Motor neuron (in vitro differentiated cells): ENCODE measurements at regions not wholly inside any gene's neighbourhood (a gene's known extent, or its start where the extent isn't known, plus 50 kb on each side); places are given as distances from the start of the nearest gene placed in this dataset.

Experiments used
- ATAC-seq, 8 experiments: fragments of 200-7000 bp; cut with Tn5 transposase; replicated peaks in 6 of 8; 2 replicates each; pipeline ENCODE4 v1.8.0; 2021; ENCODE audit warnings: mild to moderate bottlenecking in 8 of 8, moderate library complexity in 8 of 8
- H3K27ac ChIP-seq, 2 donors: fragments of 250-450 bp; sonication (Bioruptor Pico); 2 replicates each; pipeline ENCODE4 v1.9.0; 2021; ENCODE audit warnings: antibody characterized with exemption in 2 of 2, mild to moderate bottlenecking in 2 of 2, moderate library complexity in 1 of 2
- H3K4me1 ChIP-seq, 2 donors: fragments of 250-450 bp; sonication (Bioruptor Pico); replicated peaks in 1 of 2; 2 replicates each; pipeline ENCODE4 v1.6.1; 2021; ENCODE audit warnings: antibody characterized with exemption in 2 of 2, mild to moderate bottlenecking in 2 of 2, moderate library complexity in 1 of 2
- H3K4me3 ChIP-seq, 5 donors: fragments of 250-450 bp; sonication (Bioruptor Pico); 2 replicates each; pipeline ENCODE4 v1.9.0; 2021; ENCODE audit warnings: antibody characterized with exemption in 5 of 5, mild to moderate bottlenecking in 5 of 5, moderate library complexity in 4 of 5
- WGBS, 10 experiments: fragments of 450-650 bp; shearing (Covaris generic); methylation state at CpG; one replicate each; pipeline ENCODE4 v1.0.0; 2022; 5-methylcytosine and 5-hydroxymethylcytosine counted together
- in situ Hi-C, 9 experiments: fragments of 400-800 bp; cut with MboI; loops; one replicate each; pipeline ENCODE4 v1.15.0; 2021; ENCODE audit warnings: low sequenced_read_pairs in 9 of 9, low pct_unique_long_range_greater_than_20kb in 2 of 9; ENCODE audit not compliant: unreplicated experiment in 9 of 9

GRCh38 chr4:147371661-147372060 lies 109.2 kb upstream of the EDNRA start:
- no peak for ATAC-seq
- H3K4me1 ChIP-seq = no peaks in the 10 kb centered on the region
- no peak overlapping the region for H3K4me3 ChIP-seq
- in situ Hi-C loops = no loop called here
- no peak overlapping the region for H3K27ac ChIP-seq

DNA sequence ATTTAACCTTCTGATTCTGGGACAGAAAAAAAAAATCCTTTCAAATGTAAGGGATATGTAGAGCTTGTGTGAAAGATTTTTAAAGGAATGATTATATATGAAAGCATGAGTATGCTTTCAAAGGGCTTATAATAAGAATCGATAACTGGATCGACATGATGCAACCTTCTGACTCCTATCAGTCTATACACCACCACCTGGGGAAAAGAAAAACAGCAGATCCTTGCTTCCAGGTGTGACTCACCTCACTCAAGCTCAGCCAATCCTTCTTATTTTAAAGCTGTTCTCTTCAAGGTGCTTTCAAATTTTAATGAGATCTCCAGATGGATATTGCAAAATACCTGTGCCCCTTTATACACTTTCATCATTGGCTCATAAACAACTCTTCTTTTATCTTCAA lies 102.1 kb upstream of the EDNRA start:
- in situ Hi-C loops = no loop called here
- no peak for ATAC-seq
- 67 to 100% (median 82%) methylated on average over 1 to 2 of the region's 2 CpGs; no CpG with 5 or more reads in 2 of the 10 experiments for WGBS, 10 experiments
- no peaks in the 10 kb centered on the region for H3K4me1 ChIP-seq
- no peak overlapping the region for H3K4me3 ChIP-seq
- no peak overlapping the region for H3K27ac ChIP-seq

GRCh38 chr4:147381749-147382148 lies 99.1 kb upstream of the EDNRA start:
- 60% methylated on average over 1 of the region's 1 CpG; no CpG with 5 or more reads in 9 of the 10 experiments for WGBS, 10 experiments
- Histone ChIP-seq H3K27ac (no peak overlapping the region), H3K4me1 (no peaks in the 10 kb centered on the region), H3K4me3 (no peak overlapping the region)
- ATAC-seq = peak in 2 of 8 experiments; percentile 44
- in situ Hi-C loops = no loop called here

- peak in 2 of 8 experiments; percentile 61 to 87 for ATAC-seq
- WGBS, 10 experiments = 67 to 100% (median 86%) methylated on average over 1 of the region's 1 CpG; no CpG with 5 or more reads in 6 of the 10 experiments
- H3K4me3 ChIP-seq = no peak overlapping the region
These were observed 92.9 kb upstream of the EDNRA start for GRCh38 chr4:147388018-147388417.

DNA sequence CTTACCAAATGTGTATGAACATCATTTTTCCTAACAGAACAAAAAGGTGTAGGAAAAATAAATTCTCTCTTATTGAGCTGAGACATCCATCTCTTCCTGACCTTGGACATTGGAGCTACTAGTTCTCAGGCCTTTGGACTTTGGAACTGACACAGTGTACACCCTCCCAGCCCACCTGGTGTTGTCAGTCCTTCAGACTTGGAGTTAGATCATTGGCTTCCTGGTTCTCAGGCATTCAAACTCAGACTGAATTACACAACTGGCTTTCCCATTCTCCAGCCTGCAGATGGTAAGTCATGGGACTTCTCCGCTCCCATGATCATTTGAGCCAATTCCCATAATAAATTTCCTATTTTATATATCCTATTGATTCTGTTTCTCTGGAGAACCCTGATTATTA lies 84.8 kb upstream of the EDNRA start:
- in situ Hi-C loops = no loop called here
- H3K27ac ChIP-seq = no peak overlapping the region

More at GRCh38 chr4:147388018-147388417, 92.9 kb upstream of the EDNRA start:
- Histone ChIP-seq H3K27ac (no peak overlapping the region), H3K4me1 (no peaks in the 10 kb centered on the region)
- in situ Hi-C loops = no loop called here

DNA sequence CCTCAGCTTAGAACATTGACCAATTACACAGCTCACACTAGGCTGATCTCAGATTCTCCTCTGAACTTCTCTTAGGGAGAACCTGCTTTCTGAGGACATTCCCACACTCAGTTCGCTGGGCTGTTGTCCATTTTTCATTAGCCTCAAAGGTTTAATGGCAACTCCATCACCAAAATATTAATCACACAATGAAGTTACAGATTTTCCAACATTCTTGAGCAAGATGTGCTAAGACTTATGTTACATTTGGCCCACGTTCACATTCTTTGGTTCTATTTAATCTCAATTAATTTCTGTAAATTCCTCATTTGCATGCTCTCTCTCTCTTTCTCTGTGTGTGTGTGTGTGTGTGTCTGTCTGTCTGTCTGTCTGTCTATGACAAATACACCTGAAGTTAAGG lies 82.3 kb upstream of the EDNRA start:
- peak in 1 of 8 experiments; percentile 34 for ATAC-seq
- H3K4me1 ChIP-seq = no peaks in the 10 kb centered on the region
- WGBS, 10 experiments = 0 to 100% (median 73%) methylated on average over 1 to 2 of the region's 2 CpGs; no CpG with 5 or more reads in 1 of the 10 experiments
- in situ Hi-C loops = no loop called here
- H3K27ac ChIP-seq = no peak overlapping the region
- H3K4me3 ChIP-seq = no peak overlapping the region

More for the DNA sequence above, 84.8 kb upstream of the EDNRA start:
- ATAC-seq = no peak
- 43% methylated on average over 1 of the region's 1 CpG; no CpG with 5 or more reads in 9 of the 10 experiments for WGBS, 10 experiments
- Histone ChIP-seq H3K4me1 (no peaks in the 10 kb centered on the region), H3K4me3 (no peak overlapping the region)

DNA sequence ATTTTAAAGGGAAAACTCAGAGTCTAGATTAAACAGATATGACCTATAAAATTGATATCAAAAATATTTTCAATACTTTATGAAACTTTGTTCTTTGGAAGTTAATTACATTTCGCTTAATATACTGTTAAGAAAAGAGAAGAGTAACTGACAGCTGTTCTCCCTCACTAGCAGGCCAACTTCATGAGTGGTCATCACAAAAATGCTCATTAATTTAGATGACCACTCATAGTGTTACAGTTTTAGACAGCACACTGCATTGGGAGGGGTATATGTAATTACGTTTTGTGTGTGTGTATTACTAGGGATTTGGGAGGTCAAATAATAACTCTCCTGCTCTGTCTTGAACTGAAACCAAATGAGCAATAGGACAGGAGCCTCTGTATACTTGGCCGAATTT lies 80.2 kb upstream of the EDNRA start:
- Histone ChIP-seq H3K27ac (no peak overlapping the region), H3K4me3 (no peak overlapping the region), H3K4me1 (no peaks in the 10 kb centered on the region)
- no peak for ATAC-seq
- 63 to 100% (median 89%) methylated on average over 1 to 3 of the region's 3 CpGs for WGBS, 10 experiments
- in situ Hi-C loops = no loop called here

DNA sequence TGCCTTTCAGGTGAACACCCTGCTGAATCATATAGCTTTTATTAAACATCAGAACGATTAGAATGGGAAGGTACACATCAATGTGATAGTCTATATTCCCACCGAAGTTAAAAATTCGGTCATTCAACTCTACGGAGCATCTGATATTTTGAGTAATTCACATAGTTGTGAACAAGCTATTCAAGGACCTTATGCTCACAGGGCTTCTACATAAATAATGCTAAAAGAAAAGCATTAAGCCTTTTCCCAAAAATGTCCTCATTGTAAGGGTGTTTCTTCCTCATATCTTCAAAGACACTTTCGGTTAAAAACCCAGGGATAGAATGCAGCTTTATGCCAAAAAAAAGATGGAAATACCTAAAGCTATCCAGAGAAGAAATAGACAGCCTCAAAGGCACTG lies 79.7 kb upstream of the EDNRA start:
- ATAC-seq = peak in 2 of 8 experiments; percentile 39 to 91
- H3K27ac ChIP-seq = no peak overlapping the region
- no peaks in the 10 kb centered on the region for H3K4me1 ChIP-seq
- in situ Hi-C loops = no loop called here
- H3K4me3 ChIP-seq = no peak overlapping the region
- WGBS, 10 experiments = 0 to 85% (median 63%) methylated on average over 1 to 5 of the region's 5 CpGs; no CpG with 5 or more reads in 2 of the 10 experiments

- WGBS, 10 experiments = 0 to 100% (median 68%) methylated on average over 1 to 5 of the region's 5 CpGs
- in situ Hi-C loops = no loop called here
These were observed 73.4 kb upstream of the EDNRA start for GRCh38 chr4:147407261-147408045.

DNA sequence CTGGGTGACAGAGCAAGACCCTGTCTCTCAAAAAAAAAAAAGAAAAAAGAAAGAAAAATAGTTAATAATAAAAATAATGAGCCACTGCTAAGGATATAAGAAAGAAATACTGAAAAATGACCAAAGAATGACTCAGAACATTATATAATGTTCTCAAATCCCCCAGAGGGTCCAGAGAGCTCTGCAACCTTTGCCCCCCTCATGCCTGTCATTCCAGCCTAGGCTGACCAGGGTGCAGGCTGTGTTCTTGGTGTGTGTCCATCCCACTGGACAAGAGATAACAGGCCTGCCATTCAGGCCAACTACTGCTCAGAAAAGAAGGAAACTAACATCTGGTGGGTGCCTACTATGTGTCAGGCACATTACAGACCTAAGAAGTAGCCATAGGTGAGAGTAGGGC lies 72.7 kb upstream of the EDNRA start:
- H3K27ac ChIP-seq = no peak overlapping the region
- H3K4me1 ChIP-seq = no peaks in the 10 kb centered on the region
- no peak for ATAC-seq
- no peak overlapping the region for H3K4me3 ChIP-seq
- in situ Hi-C loops = no loop called here

More at GRCh38 chr4:147407261-147408045, 73.4 kb upstream of the EDNRA start:
- Histone ChIP-seq H3K27ac (no peak overlapping the region), H3K4me1 (no peaks in the 10 kb centered on the region), H3K4me3 (no peak overlapping the region)
- ATAC-seq = no peak

DNA sequence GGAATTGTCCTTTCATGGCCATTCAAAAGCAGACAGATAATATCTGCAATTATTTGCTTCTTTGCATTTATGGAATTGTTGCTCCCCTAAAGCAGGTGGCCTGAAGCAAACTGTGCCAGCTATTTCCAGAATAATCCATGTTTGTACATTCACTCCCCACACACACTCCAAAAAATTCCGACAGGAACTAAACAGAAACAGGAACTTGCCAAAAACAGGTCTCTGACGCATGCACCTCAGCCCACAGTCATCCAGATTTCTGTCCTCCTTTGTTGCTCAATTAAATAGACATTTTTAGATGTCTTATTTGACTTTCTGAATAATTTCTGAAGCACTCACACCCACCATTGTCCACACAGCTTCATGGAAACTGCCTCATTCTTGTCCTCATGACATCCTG lies 71.5 kb upstream of the EDNRA start:
- no peak overlapping the region for H3K4me3 ChIP-seq
- in situ Hi-C loops = no loop called here
- 0 to 100% (median 84%) methylated on average over 1 to 2 of the region's 2 CpGs; no CpG with 5 or more reads in 2 of the 10 experiments for WGBS, 10 experiments
- H3K27ac ChIP-seq = no peak overlapping the region
- peak in 2 of 8 experiments; percentile 46 to 47 for ATAC-seq
- no peaks in the 10 kb centered on the region for H3K4me1 ChIP-seq

DNA sequence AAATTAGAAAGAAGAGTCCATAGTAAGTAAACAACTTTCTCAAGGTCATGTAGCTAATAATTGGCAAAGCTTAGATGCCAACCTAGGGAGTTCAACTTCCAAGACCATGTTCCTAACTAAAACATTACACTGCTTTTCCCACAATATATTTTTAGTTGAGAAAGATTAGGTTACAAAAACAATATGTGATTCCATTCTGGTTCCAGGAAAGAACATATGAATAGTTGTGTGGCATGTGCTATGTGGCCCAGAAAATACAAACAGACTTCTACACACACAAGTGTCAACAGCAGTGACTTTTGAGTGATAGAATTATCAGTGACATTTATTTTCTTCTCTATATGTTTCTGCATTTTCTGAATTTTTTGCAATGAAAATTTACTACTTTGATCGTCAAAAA lies 62.7 kb upstream of the EDNRA start:
- no peak for ATAC-seq
- in situ Hi-C loops = no loop called here
- Histone ChIP-seq H3K4me3 (no peak overlapping the region), H3K4me1 (no peaks in the 10 kb centered on the region), H3K27ac (no peak overlapping the region)
- 0 to 100% (median 50%) methylated on average over 1 of the region's 1 CpG; no CpG with 5 or more reads in 1 of the 10 experiments for WGBS, 10 experiments

- no peak overlapping the region for H3K4me3 ChIP-seq
- no peak for ATAC-seq
- WGBS, 10 experiments = 0 to 83% (median 67%) methylated on average over 1 to 2 of the region's 2 CpGs; no CpG with 5 or more reads in 1 of the 10 experiments
- no peak overlapping the region for H3K27ac ChIP-seq
- no peaks in the 10 kb centered on the region for H3K4me1 ChIP-seq
- in situ Hi-C loops = no loop called here
These were observed 59.4 kb upstream of the EDNRA start for GRCh38 chr4:147421456-147421855.

DNA sequence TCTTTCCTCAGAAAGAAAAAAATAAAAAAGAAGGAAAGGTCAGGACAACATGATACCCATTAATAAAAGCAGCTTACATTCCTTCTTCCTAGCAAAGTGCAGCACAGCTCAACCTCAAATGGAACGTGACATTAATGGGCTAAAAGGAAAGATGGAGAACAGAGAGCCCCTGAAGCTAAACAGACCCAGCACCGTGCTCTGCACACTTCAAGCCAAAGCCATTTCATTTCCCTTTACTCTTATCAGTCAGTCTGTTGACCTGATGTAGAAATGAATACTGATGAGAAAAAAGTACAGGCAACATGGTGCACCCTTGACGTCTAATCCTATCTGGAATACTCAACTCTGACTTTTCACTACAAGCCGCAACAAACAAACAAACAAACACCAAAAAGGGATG lies 57.7 kb upstream of the EDNRA start:
- H3K4me1 ChIP-seq = no peaks in the 10 kb centered on the region
- 22 to 100% (median 86%) methylated on average over 2 to 4 of the region's 4 CpGs for WGBS, 10 experiments
- in situ Hi-C loops = no loop called here
- H3K4me3 ChIP-seq = no peak overlapping the region
- no peak overlapping the region for H3K27ac ChIP-seq
- ATAC-seq = no peak
